Stomach (tissue), 8 donors: ENCODE measurements at regions not wholly inside any gene's neighbourhood (a gene's known extent, or its start where the extent isn't known, plus 50 kb on each side); places are given as distances from the start of the nearest gene placed in this dataset.

ENCODE experiments used
- DNase-seq, 2 donors: peaks; one replicate each; pipeline versions ENCODE4 v3.0.0 to v3.0.0-alpha.2; 2013 to 2019
- H3K27ac ChIP-seq, 5 donors: fragments of 200-600 bp in 4 of 5; sonication (generic) in 4 of 5; one replicate each; pipeline ENCODE4 v1.5.1; 2013 to 2019; ENCODE audit warnings: mild to moderate bottlenecking in 1 of 5, moderate library complexity in 1 of 5
- H3K27me3 ChIP-seq, 3 donors: fragments of 200-600 bp; sonication (generic); one replicate each; pipeline ENCODE4 v1.5.1; 2017 to 2019; ENCODE audit warnings: mixed run types in 1 of 3
- H3K36me3 ChIP-seq, 4 donors: fragments of 200-600 bp; sonication (generic); 1 replicate in 3 of 4; 2 replicates in 1 of 4; pipeline ENCODE4 v1.5.1; 2016 to 2019
- H3K4me1 ChIP-seq, 4 donors: fragments of 200-600 bp; sonication (generic); one replicate each; pipeline ENCODE4 v1.5.1; 2016 to 2019
- H3K4me3 ChIP-seq, 4 donors: fragments of 200-600 bp; sonication (generic) in 3 of 4; one replicate each; pipeline ENCODE4 v1.5.1; 2016 to 2019; ENCODE audit warnings: mild to moderate bottlenecking in 1 of 4
- H3K9me3 ChIP-seq, 4 donors: fragments of 200-600 bp; sonication (generic); one replicate each; pipeline ENCODE4 v1.5.1; 2016 to 2019
- EP300 ChIP-seq: sonication (generic); formaldehyde crosslinking; IDR thresholded peaks from one replicate; pipeline ENCODE4 v1.6.1; 2017; ENCODE audit warnings: antibody characterized with exemption
- POLR2A ChIP-seq, 4 donors: fragments of 450-650 bp; IDR thresholded peaks; one replicate each; pipeline ENCODE4 v1.6.1; 2016; ENCODE audit warnings: antibody characterized with exemption in 4 of 4, control low read depth in 2 of 4, mild to moderate bottlenecking in 1 of 4, moderate library complexity in 1 of 4
- POLR2AphosphoS5 ChIP-seq, 3 donors: sonication (generic); formaldehyde crosslinking; IDR thresholded peaks; one replicate each; pipeline ENCODE4 v1.6.1; 2016; ENCODE audit warnings: antibody characterized with exemption in 3 of 3
- WGBS, 5 donors: extraction: QIAGEN DNeasy Blood & Tissue Kit in 3 of 5; methylation state at CpG; one replicate each; pipeline versions ENCODE4 v1.1.5 to v1.1.7; 2013 to 2018; 5-methylcytosine and 5-hydroxymethylcytosine counted together
- intact Hi-C: fragments of 100-400 bp; cut with DNase I; formaldehyde crosslinking; loops from one replicate; pipeline ENCODE4 v1.15.1; 2023; ENCODE audit warnings: low total_unique reads
- TF ChIP-seq, protein P1 (sequence below), 7 experiments: fragments of 450-650 bp in 4 of 7; fragments of 200-600 bp in 3 of 7; sonication (generic) in 3 of 7; IDR thresholded peaks; one replicate each; pipeline ENCODE4 v1.5.1; 2016 to 2019; ENCODE audit warnings: antibody characterized with exemption in 7 of 7, control low read depth in 2 of 7, mild to moderate bottlenecking in 1 of 7
- donor health status: healthy with polysubstance abuse.
- donor health status: Bipolar disorder and iron deficiency.
- donor health status: healthy.

GRCh38 chr4:155530290-155530689 lies 136.4 kb upstream of the GUCY1A1 start:
- H3K4me1 ChIP-seq, result peaks cover 0 to 14% (median 5%) of the 10 kb centered on the region in 4 donors
- intact Hi-C loops, result no loop called here
- 28 to 46% (median 43%) methylated on average over 3 of the region's 3 CpGs for WGBS, 5 donors
- no peak for DNase-seq
- no peak overlapping the region for H3K27ac ChIP-seq
- no peaks in the 10 kb centered on the region for H3K9me3 ChIP-seq
- H3K4me3 ChIP-seq, result no peak overlapping the region
- H3K36me3 ChIP-seq, result no peaks in the 10 kb centered on the region
- H3K27me3 ChIP-seq, result no peaks in the 10 kb centered on the region
- no peak for TF ChIP-seq EP300
- no peak for TF ChIP-seq POLR2AphosphoS5 (IDR thresholded peaks at IDR 0.05)
- TF ChIP-seq, protein P1, sequence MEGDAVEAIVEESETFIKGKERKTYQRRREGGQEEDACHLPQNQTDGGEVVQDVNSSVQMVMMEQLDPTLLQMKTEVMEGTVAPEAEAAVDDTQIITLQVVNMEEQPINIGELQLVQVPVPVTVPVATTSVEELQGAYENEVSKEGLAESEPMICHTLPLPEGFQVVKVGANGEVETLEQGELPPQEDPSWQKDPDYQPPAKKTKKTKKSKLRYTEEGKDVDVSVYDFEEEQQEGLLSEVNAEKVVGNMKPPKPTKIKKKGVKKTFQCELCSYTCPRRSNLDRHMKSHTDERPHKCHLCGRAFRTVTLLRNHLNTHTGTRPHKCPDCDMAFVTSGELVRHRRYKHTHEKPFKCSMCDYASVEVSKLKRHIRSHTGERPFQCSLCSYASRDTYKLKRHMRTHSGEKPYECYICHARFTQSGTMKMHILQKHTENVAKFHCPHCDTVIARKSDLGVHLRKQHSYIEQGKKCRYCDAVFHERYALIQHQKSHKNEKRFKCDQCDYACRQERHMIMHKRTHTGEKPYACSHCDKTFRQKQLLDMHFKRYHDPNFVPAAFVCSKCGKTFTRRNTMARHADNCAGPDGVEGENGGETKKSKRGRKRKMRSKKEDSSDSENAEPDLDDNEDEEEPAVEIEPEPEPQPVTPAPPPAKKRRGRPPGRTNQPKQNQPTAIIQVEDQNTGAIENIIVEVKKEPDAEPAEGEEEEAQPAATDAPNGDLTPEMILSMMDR (IDR thresholded peaks at IDR 0.05), result no peak
- no peak for TF ChIP-seq POLR2A (IDR thresholded peaks at IDR 0.05)

DNA sequence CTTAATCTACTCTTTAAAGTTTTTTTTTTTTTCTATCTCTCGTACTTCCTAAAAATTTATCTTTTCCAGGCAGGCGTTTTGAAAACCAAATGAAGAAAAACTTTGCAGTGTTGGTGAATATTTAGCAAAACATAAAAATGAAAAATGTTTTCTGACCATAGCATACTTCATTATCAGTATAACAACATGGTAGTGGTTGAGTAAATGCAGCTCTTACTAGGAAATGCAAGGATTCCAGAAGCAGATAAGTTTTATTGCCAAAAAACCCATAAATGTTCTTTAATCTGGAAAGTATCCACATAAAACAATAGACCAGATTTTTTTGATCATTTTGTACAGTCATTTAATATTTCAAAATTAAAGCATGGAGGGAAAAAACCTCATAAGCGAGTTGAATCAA lies 136.9 kb upstream of the GUCY1A1 start:
- Histone ChIP-seq H3K9me3 (no peaks in the 10 kb centered on the region), H3K36me3 (no peaks in the 10 kb centered on the region), H3K27me3 (no peaks in the 10 kb centered on the region), H3K4me1 (peaks cover 0 to 14% (median 5%) of the 10 kb centered on the region in 4 donors), H3K27ac (no peak overlapping the region), H3K4me3 (no peak overlapping the region)
- intact Hi-C loops, result no loop called here
- no peak for DNase-seq
- TF ChIP-seq EP300, result no peak
- no peak for TF ChIP-seq POLR2AphosphoS5 (IDR thresholded peaks at IDR 0.05)
- TF ChIP-seq, protein P1 (IDR thresholded peaks at IDR 0.05), result no peak
- TF ChIP-seq POLR2A (IDR thresholded peaks at IDR 0.05), result no peak
- WGBS, 5 donors, result 74 to 83% (median 82%) methylated on average over 3 of the region's 3 CpGs

DNA sequence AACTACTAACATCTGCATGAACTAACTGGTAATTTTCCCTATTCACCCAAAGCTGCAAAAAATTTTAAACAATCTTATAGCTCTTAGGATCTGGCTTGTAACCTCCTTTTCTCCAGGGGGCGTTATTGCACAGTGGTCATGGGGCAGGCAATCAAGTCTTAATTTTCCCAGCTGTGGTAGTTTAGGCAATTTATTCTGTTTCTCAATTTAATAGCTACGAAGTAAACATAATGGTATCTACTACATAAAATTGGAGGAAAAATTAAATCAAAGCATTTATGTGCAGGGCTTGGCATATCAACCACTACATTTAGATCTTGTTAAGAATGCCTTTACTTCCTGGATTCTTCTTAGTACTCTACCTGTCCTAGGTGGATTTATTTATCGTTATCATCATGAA lies 137.4 kb upstream of the GUCY1A1 start:
- intact Hi-C loops, result no loop called here
- no peak overlapping the region for H3K27ac ChIP-seq
- H3K36me3 ChIP-seq, result no peaks in the 10 kb centered on the region
- 54 to 68% (median 65%) methylated on average over 3 of the region's 3 CpGs for WGBS, 5 donors
- TF ChIP-seq EP300 (no peak), POLR2A (IDR thresholded peaks at IDR 0.05) (no peak), POLR2AphosphoS5 (IDR thresholded peaks at IDR 0.05) (no peak)
- TF ChIP-seq, protein P1 (IDR thresholded peaks at IDR 0.05), result no peak
- peak in 1 of 2 donors; percentile 41 for DNase-seq
- no peaks in the 10 kb centered on the region for H3K9me3 ChIP-seq
- H3K27me3 ChIP-seq, result no peaks in the 10 kb centered on the region
- peaks cover 0 to 14% (median 5%) of the 10 kb centered on the region in 4 donors for H3K4me1 ChIP-seq
- no peak overlapping the region for H3K4me3 ChIP-seq

- TF ChIP-seq POLR2AphosphoS5 (IDR thresholded peaks at IDR 0.05), result peak; percentile 44 to 81 (median 44)
- no peak for TF ChIP-seq EP300
- TF ChIP-seq, protein P1 (IDR thresholded peaks at IDR 0.05), result no peak
- TF ChIP-seq POLR2A (IDR thresholded peaks at IDR 0.05), result no peak
- Histone ChIP-seq H3K4me3 (peak overlapping the region in 1 of 4 donors; percentile 3), H3K27ac (peak overlapping the region in 4 of 5 donors; percentile 42 to 77 (median 74)), H3K27me3 (no peaks in the 10 kb centered on the region), H3K9me3 (peaks cover 0 to 2% (median under 1%) of the 10 kb centered on the region in 4 donors), H3K4me1 (peaks cover 0 to 20% (median 7%) of the 10 kb centered on the region in 4 donors), H3K36me3 (no peaks in the 10 kb centered on the region)
- 40 to 50% (median 42%) methylated on average over 8 of the region's 8 CpGs for WGBS, 5 donors
- intact Hi-C loops, result no loop called here
- peak in 1 of 2 donors; percentile 85 for DNase-seq
Observed at GRCh38 chr4:155526452-155527169, 140.0 kb upstream of the GUCY1A1 start.
